GM19193 (cell line): ENCODE measurements at regions not wholly inside any gene's neighbourhood (a gene's known extent, or its start where the extent isn't known, plus 50 kb on each side); places are given as distances from the start of the nearest gene placed in this dataset.

ENCODE experiments used
- POLR2A ChIP-seq: IDR thresholded peaks from 4 replicates; pipeline ENCODE4 v1.6.1; 2011; ENCODE audit not compliant: insufficient read depth, insufficient read length; ENCODE audit errors: extremely low read depth

DNA sequence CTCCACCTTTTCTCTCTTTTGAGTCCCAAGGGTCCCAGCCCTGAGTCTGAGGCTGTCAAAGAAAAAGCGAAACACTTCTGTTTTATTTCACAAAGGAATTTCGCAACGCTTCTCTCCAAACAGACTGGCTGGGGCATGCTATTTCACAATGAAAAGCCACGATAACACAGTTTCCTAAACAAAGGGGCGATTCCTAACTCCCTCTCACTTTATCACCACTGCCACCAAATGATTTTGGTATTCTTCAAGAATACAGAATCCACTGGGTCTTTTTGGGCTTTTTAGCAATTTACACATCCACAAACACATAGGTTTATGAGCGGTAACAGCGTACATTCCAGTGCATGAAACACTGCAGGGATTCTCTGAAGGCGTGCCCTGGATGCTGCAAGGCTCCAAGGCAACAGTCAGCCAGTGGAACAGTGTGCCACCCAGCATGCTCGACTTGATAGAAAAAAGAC is 161.2 kb downstream of the DAD1 start:
- no peak for TF ChIP-seq POLR2A

- no peak for TF ChIP-seq POLR2A
Observed at GRCh38 chr14:22426711-22427110, 162.3 kb downstream of the DAD1 start.

DNA sequence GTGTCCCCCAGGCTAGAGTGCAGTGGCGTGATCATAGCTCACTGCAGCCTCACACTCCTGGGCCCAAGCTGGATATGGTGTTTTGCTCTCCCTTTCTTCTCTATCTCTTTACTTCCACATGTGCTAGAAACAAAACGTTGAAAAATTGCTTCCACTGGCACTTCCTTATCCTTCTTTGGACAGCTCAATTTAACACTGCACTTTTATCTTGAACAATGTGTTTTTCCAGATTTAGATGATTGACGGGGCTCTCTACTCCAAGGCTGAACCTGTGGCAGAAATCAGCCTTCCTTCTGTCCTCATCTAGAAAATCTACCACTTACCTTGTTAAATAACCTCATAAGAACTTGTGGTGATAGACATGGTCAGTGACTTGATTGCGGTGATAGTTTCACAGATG is 165.1 kb downstream of the DAD1 start:
- no peak for TF ChIP-seq POLR2A

- no peak for TF ChIP-seq POLR2A
Observed at GRCh38 chr14:22422238-22422637, 166.8 kb downstream of the DAD1 start.

- no peak for TF ChIP-seq POLR2A
Observed at GRCh38 chr14:22420598-22421186, 168.3 kb downstream of the DAD1 start.

DNA sequence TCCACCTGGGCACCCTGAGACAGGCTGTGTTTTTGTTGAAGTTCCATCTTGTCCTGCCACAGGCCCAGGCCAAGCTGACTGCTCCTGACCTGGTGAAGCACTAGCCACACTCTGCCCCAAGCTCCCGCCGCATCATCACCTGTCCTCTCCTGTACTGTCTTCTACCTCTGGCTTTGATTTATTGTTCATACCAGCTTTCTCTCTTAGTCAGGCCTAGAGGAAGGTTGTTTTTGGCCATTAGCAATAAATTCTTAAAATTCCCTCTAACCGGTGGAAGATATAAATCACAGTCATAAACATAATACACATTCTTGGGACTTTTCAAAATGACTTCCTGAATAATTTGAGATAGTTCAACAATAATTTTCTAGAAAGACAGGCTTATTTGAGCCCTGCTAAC is 169.4 kb downstream of the DAD1 start:
- TF ChIP-seq POLR2A = no peak

GRCh38 chr14:22418631-22419030 is 170.4 kb downstream of the DAD1 start:
- TF ChIP-seq POLR2A = no peak

- TF ChIP-seq POLR2A = no peak
Observed at GRCh38 chr14:22417914-22418313, 171.1 kb downstream of the DAD1 start.

DNA sequence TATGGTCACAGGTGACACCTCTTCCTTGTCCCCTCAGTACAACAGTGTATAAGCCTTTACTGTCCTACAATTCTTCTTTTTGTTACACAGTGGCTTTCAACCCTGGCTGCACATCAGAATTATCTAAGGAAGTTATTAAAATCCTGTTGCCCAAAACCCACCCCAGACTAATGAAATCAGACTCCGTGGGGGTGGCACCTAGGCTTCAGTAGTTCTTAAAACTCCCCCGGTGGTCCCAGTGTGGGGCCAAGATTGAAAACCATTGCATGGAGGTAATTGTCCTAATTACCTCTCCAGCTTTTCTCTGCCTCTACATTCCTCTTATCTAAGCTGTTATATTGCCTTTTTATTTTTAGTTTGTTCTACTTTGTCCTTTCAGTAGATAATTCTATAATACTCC is 172.8 kb downstream of the DAD1 start:
- TF ChIP-seq POLR2A = no peak

- TF ChIP-seq POLR2A = no peak
Observed at GRCh38 chr14:22415605-22415959, 173.4 kb downstream of the DAD1 start.

DNA sequence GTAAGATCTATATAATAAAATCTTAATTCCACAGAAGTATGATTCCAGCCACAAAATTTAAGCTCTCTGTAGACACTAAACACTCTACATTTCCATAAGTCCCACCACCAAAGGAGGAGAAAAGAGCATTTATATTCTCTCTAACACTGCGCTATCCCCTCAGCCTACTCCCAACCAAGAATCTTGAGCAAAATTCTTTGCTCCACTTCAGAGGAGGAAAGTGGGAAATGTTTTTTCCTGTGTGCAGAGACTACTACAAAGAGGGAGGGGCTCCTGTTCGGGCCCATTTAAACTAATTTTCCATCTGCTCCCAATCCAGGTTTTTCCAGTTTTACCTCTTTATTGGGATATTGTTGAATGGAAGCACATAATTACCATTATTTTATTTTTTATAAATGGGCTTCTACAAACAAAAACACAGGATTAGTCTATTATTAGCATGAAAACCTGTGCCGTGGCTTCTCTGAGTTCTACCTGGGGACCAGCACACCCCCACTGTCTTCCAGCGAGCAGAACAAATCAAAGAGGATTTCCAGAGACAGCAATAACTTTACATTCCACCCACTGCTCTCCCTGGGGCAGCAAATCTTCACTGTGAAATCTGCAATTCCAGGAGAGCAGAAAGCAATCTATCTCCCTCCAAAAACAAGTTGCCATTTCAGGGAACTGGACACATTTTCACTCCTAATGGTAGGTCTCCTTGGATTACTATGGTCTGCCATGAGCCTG is 174.0 kb downstream of the DAD1 start:
- TF ChIP-seq POLR2A = no peak

DNA sequence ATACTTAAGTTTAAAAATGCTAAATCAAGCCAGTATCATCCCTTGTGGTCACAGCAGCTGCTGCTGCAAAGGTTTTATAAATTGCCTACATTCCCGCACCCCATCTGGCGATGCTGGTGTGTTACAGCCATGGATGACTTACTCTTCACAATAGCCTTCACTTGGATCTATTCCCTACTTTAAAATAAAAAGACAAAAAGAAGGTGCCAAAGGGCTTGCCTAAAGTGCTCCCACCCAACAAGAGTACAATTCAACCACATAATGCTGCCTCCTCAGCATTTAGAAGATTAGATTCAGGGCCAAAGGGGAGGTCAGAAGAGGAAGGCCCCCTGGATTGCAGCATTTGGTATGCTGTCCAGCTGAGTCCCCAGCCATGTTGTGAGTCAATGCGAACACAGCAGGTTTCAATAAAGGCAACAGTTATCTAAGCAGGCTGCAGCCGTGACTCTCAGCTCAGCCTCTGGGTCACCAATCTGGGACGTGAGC is 176.1 kb downstream of the DAD1 start:
- no peak for TF ChIP-seq POLR2A

DNA sequence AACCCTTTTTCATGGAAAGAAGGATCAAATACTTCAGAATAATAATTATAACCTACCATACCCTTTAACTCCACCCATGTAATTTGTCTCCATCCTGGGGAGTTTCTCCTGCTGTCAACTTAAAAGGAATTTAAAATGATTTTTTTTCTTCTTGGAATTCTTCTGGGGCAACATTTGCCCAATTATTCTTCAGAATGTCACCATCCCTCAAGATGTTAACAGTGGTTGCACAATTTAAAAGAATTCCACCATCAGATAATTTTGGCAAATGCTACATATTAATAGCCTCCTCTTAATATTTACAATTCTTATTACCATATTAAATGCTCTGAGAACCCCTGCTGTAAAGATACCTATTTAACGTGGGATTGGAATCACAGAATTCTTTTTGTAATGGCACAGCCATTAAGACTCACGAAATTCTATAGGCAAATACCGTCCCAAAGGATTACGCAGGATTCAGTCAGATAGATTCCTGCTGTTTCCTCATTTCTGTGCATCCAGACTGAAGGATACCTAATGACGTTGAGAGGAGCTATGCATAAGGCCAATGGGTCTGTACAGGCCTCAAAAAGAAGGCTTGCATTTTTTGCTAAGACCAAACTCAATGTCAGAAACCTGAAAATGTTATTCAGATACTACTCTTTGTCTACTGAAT is 177.5 kb downstream of the DAD1 start:
- TF ChIP-seq POLR2A = no peak

- no peak for TF ChIP-seq POLR2A
Observed at GRCh38 chr14:22410497-22410896, 178.5 kb downstream of the DAD1 start.

DNA sequence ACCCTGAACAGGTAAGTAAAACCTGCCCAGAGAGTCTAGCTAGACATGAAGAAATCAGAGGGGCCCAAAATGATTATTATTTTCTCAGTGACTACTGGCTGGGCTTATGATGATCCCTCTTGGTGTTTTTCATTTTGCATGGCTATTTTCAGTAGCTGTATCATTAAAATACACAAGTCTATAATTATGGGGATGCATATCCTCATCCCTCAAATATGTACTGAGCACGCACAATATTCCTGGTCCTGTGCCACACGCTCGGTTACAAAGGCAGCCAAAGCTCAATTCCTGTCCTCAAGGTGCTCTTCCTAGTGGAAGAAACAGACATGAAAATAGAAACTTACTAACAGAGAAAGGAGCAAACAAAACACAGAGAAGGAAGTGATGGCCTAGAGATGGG is 180.0 kb downstream of the DAD1 start:
- no peak for TF ChIP-seq POLR2A

DNA sequence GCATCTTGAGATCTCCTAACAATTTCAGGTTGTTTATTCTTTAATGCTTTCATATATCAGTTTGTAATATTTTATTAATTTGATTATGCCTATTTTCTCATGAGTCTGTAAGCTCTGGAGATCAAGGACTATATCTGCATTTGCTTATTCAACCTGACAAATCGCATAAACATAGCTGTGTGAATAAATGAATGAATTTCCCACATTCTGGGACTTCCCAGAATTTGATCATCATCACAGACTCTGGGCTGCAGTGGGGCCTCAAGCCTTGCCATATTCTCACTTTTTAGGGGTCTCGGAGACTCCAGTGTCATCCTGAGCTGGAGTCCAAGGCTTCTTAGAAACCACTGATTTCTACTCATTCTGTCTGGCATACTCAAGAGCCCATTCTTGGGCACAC is 180.5 kb downstream of the DAD1 start:
- no peak for TF ChIP-seq POLR2A
